H1 (cell line): ENCODE measurements at regions not wholly inside any gene's neighbourhood (a gene's known extent, or its start where the extent isn't known, plus 50 kb on each side); places are given as distances from the start of the nearest gene placed in this dataset.

Experiments
- ATF2 ChIP-seq: IDR thresholded peaks from 2 replicates; pipeline ENCODE4 v1.6.1; 2012; ENCODE audit warnings: low read length, inconsistent platforms
- ATF3 ChIP-seq: IDR thresholded peaks from 2 replicates; pipeline ENCODE4 v1.6.1; 2011; ENCODE audit warnings: low read depth, mild to moderate bottlenecking, low read length; ENCODE audit not compliant: insufficient read depth
- BRCA1 ChIP-seq: IDR thresholded peaks from 2 replicates; pipeline ENCODE4 v1.6.1; 2012; ENCODE audit warnings: low read depth, low read length, improper control_type of control experiment
- CEBPB ChIP-seq: IDR thresholded peaks from 2 replicates; pipeline ENCODE4 v1.6.1; 2012; ENCODE audit warnings: low read depth, low read length
- CTCF ChIP-seq, 3 experiments: IDR thresholded peaks; 1 replicate in 2 of 3; 2 replicates in 1 of 3; pipeline versions ENCODE4 v1.5.1 to v1.6.1; 2011; ENCODE audit warnings: low read length in 3 of 3, mild to moderate bottlenecking in 3 of 3, inconsistent platforms in 2 of 3, low read depth in 1 of 3, moderate library complexity in 1 of 3; ENCODE audit not compliant: insufficient read depth in 1 of 3; ENCODE audit errors: control extremely low read depth in 1 of 3
- EP300 ChIP-seq, 2 experiments: IDR thresholded peaks; 1 replicate in 1 of 2; 2 replicates in 1 of 2; pipeline ENCODE4 v1.6.1; 2011 to 2012; ENCODE audit warnings: low read depth in 2 of 2, low read length in 2 of 2, mild to moderate bottlenecking in 2 of 2, borderline replicate concordance in 1 of 2, inconsistent platforms in 1 of 2, moderate library complexity in 1 of 2
- FOSL1 ChIP-seq: IDR thresholded peaks from 2 replicates; pipeline ENCODE4 v1.6.1; 2011; ENCODE audit warnings: mild to moderate bottlenecking, low read depth, low read length, moderate library complexity; ENCODE audit not compliant: insufficient read depth
- GABPA ChIP-seq: IDR thresholded peaks from 2 replicates; pipeline ENCODE4 v1.6.1; 2011; ENCODE audit warnings: mild to moderate bottlenecking, low read length, moderate library complexity, borderline replicate concordance; ENCODE audit not compliant: insufficient read depth
- HDAC6 ChIP-seq: IDR thresholded peaks from one replicate; pipeline ENCODE4 v1.7.1; 2012; ENCODE audit warnings: low read depth, mild to moderate bottlenecking, inconsistent platforms, low read length, moderate library complexity
- NANOG ChIP-seq: IDR thresholded peaks from 2 replicates; pipeline ENCODE4 v1.6.1; 2011; ENCODE audit warnings: low read length, low read depth, mild to moderate bottlenecking, inconsistent platforms; ENCODE audit not compliant: insufficient read depth, poor library complexity, severe bottlenecking
- NRF1 ChIP-seq: IDR thresholded peaks from 2 replicates; pipeline ENCODE4 v1.6.1; 2011; ENCODE audit warnings: mild to moderate bottlenecking, low read depth, low read length, improper control_type of control experiment
- POLR2AphosphoS5 ChIP-seq: IDR thresholded peaks from 2 replicates; pipeline ENCODE4 v1.6.1; 2011; ENCODE audit warnings: low read depth, low read length
- RAD21 ChIP-seq, 2 experiments: IDR thresholded peaks in 1 of 2; conservative IDR thresholded peaks in 1 of 2; 2 replicates each; pipeline ENCODE4 v1.6.1; 2011; ENCODE audit warnings: low read depth in 2 of 2, low read length in 2 of 2, improper control_type of control experiment in 1 of 2, inconsistent platforms in 1 of 2, mild to moderate bottlenecking in 1 of 2, moderate library complexity in 1 of 2
- RBBP5 ChIP-seq: IDR thresholded peaks from 2 replicates; pipeline ENCODE4 v1.7.1; 2012; ENCODE audit warnings: low read depth, mild to moderate bottlenecking, inconsistent platforms, low read length, moderate library complexity, borderline replicate concordance
- SIX5 ChIP-seq: IDR thresholded peaks from 2 replicates; pipeline ENCODE4 v1.6.1; 2011; ENCODE audit warnings: mild to moderate bottlenecking, low read depth, low read length
- SRF ChIP-seq: IDR thresholded peaks from 2 replicates; pipeline ENCODE4 v1.6.1; 2011; ENCODE audit warnings: mild to moderate bottlenecking, low read depth, low read length, moderate library complexity
- TBP ChIP-seq: IDR thresholded peaks from 2 replicates; pipeline ENCODE4 v1.6.1; 2011; ENCODE audit warnings: low read depth, low read length, improper control_type of control experiment
- TCF12 ChIP-seq: IDR thresholded peaks from 2 replicates; pipeline ENCODE4 v1.6.1; 2011; ENCODE audit warnings: low read depth, mild to moderate bottlenecking, low read length

- TF ChIP-seq RBBP5 (peak; percentile 98; the same call in 1 of the 2 replicates), BRCA1 (no peak), NANOG (no peak), GABPA (0 out of 2 replicates have a peak, but pooled peaks have one; percentile 64), ATF3 (no peak), CEBPB (no peak), RAD21 (IDR thresholded peaks at IDR 0.05 in 1 of 2, conservative IDR thresholded peaks at IDR 0.05 in 1 of 2; ENCODE audit: low read depth in 2 of 2, low read length in 2 of 2) (peak; percentile 23 to 45; a peak in 3 of 4 replicates), ATF2 (no peak), HDAC6 (no peak), SIX5 (no peak), NRF1 (no peak), FOSL1 (no peak), EP300 (IDR thresholded peaks at IDR 0.05; ENCODE audit: borderline replicate concordance in 1 of 2, low read depth in 2 of 2, low read length in 2 of 2) (0 out of 3 replicates have a peak, but pooled peaks of 1 of the 2 experiments have one; percentile 23), TCF12 (peak; percentile 34; the same call in 1 of the 2 replicates), CTCF (IDR thresholded peaks at IDR 0.05; ENCODE audit: control extremely low read depth in 1 of 3, insufficient read depth in 1 of 3, low read depth in 1 of 3, low read length in 3 of 3) (peak; percentile 26 to 41 (median 38)), SRF (no peak), POLR2AphosphoS5 (peak; percentile 13; the same call in 1 of the 2 replicates), TBP (peak; percentile 27)
Observed at GRCh38 chr7:73918926-73919693, 58.2 kb downstream of the TMEM270 start (continued).
